ENCODE measurements at regions not wholly inside any gene's neighbourhood (a gene's known extent, or its start where the extent isn't known, plus 50 kb on each side); places are given as distances from the start of the nearest gene placed in this dataset.
"Not testable (repeated sequence)": the region's sequence is repeated elsewhere in the genome, so short reads cannot be mapped to it uniquely, and the experiment has no call there.

DNA sequence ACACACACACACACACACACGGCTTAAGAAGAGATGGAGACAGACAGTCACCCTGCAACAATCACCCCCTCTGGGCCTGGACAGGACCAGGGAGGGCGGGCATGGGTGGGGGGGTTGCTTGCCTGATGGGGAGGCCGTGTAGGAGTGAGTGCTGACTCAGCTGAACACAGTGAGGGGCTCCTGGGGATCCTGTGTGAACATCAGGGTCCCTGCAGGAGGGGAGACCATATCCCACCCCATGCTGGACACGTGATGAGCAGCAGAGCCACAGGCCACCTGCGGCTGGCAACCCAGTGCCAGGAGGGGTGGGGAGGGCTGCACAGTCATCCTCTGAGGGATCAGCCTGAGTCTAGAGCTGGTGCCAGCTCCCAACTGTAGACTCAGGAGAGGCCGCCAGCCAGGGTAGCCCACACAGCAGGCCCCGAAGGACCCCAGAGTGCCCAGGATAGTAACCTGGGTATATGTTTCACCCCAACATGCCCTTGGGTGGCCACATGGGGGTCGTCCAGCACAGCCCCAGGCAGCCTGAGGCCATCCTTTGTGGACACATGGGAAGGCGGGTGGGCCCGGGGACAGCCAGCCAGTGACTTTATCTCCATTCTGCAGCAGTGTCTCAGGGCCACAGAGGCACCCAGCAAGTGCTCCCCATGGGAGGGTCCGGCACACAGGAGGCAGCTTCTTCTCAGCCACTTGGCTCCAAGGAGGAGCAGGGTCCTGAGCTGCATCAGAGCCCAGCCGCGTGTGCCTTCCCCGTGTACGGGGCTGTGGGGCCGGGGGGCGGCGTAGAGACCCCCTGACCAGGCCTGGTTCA is 73.7 kb upstream of the SFSWAP start:
- DNase-seq = no peak

DNA sequence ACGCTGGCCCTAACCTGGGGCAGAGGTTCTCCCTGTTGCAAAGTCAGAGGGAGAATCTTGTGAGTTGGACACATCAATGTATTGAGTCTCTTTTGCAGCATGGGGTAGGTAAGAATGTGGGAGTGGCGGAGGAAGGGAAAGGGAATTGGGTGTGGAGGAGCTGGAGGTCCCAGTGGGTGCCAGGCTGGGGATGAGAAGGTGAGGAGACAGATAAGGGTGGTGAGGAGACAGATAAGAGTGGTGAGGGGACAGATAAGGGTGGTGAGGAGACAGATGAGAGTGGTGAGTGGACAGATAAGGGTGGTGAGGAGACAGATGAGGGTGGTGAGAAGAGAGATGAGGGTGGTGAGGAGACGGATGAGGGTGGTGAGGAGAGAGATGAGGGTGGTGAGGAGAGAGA is 72.9 kb upstream of the SFSWAP start:
- no peak for DNase-seq

DNA sequence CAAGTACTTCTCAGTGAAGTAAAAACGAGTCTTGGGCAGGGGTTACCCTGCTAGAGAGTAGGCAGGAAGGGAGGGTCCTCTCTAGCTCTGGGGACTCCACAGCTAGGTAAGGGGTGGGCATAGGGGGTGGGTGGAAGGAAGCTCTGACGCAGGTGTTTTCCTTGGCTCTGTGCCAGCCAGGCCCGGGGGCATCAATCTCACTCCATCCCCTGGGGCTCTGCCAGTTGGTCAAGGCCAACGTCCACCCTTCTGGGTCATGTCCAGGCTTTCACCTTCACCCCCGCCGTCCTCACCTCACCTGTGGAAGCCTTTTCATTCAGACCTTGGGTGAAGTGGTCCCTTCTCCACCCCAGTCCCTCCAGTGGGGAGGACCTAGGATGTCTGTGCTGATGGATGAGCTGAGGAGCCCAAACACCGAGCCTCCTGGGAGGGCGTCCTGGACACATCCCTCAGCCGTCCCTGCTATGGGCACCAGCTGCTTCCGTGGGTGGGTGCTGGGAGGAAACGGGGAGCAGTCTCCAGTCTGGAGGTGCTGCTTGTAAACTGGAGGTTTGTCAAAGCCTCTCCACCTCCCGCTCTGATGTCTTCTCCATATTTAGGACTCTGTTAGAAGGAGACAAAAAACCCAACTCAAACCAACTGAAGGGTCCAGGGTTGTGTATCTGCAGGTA is 71.5 kb upstream of the SFSWAP start:
- no peak for DNase-seq

DNA sequence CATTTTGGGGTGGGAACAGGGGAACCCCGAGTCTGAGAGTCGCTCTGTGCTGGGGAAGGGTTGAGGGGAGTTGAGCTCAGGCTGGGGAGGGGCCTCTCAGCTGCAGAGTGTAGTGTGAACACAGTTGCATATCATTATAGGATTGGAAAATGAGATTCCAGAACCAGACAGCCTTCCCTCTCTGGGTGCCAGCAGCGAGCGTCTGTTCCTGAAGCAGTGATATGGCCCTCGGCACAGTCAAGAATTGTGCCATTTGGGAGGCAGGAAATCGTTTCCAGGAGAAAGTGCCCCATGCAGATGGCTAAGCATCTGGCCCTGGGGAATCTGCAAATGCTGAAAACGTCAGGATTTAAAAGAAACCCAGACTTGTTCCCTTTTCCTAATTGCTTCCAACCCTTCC is 70.4 kb upstream of the SFSWAP start:
- DNase-seq = no peak

DNA sequence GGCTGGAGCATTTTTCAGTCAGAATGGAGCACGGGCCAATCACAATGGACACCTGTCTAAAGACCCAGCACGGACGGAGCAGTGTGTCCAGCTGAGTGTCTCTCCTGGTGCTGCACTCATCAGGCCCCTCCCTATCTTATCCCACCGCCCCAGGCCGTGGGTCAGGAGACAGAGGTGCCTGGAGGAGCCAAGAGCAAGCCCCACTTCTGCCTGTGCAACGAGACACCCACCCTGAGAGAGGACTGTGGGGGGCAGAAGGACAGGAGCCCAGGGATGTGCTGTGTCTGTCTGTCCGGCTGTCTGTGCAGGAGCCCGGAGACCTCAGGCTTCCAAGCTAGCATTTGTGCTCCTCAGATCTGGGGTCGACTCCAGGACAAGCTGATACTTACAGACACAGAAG is 69.6 kb upstream of the SFSWAP start:
- no peak for DNase-seq

DNA sequence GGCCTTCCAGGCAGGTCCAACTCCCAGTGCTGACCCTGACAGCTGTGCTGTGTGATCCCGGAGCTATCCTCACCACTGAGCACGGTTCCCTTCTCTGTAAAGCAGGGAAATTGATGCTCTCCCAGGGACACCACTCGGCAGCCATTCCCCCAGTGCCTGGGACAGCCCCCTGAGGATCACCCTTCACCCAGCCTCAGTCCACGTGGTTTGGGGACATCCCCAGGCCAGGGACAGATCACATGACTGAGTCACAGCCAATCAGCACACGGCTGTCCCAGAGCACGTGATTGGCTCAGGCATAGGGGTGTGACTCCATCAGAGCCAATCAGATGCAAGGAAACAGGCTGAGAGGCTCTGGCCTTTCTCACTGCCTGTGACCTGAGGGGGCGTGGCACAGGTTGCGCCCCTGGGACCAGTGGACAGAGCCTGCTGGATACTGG is 68.8 kb upstream of the SFSWAP start:
- DNase-seq = no peak

DNA sequence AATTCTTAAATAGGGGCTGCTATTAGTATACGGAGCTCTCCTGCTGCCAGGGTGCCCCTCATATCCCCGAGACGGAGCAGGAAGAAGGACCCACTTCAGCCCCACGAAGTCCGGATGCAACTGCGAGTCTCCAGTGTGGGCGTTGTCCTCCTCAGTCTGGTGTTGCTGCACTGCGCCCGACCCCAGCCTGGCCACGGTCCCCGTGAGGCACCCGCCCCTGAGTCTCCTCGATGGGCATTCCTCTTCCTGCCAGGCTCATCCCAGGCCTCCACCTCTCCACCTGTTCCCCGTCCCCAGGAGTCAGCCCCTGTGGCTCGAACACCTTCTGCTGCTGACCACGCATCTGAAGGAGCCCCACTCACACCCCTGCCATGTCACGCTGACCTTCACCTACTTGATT is 68.1 kb upstream of the SFSWAP start:
- DNase-seq = no peak

DNA sequence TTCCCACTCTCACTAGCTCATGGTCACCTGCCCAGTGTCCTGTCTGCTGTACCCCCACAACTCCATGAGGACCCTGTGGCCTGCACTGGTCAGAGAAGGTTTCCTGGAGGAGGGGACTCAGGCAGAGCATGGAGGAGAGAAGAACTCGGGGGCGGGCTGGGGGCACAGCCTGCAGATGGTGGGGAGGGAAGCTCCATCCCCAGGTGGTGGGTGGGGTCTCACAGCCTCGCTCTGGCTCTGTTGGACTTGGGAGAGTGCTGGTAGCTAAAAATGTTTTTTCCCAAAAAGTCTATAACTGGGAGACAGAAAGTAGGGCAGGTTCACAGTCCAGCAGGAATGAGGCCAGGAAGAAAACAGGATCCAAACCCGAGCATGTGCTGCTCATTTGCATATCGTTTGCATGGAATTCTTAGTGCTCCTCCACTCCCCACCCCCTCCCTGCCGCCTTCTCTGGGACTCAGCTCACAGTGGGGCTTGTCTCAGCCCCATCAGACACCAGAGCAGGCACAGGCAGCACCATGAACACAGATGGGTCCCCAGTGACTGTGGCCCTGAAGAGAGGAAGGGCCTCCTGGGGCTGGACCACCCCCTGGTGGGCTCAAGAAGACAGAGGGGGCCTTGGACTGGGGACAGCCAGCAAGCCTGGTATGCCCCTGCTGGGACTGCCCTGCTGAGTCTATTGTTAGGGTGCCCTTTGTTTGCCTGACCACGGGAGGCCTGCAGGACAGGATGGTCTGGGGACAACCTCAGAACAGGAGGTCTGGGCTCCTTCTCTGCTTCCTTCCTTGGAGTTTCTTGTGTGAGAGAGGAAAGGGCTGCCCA is 67.0 kb upstream of the SFSWAP start:
- no peak for DNase-seq

DNA sequence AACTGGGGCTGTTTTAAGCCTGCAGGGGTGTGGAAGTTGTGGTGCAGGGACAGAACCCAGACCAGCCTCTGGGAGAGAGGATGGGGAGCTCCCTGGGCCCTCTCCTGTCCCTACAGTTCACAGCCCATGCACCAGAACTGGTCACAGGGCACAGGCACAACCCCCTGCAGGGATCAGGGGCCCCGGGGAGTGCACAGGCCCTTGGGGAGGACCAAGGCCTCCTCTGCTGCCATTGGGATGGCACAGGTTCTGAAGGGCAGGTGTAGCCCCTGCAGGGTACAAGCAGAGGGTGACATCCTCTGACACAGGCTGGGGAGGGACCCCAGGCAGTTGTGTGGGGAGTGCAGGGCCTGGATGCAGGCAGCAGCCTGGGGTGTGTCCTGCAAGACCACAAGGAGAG is 66.4 kb upstream of the SFSWAP start:
- no peak for DNase-seq

DNA sequence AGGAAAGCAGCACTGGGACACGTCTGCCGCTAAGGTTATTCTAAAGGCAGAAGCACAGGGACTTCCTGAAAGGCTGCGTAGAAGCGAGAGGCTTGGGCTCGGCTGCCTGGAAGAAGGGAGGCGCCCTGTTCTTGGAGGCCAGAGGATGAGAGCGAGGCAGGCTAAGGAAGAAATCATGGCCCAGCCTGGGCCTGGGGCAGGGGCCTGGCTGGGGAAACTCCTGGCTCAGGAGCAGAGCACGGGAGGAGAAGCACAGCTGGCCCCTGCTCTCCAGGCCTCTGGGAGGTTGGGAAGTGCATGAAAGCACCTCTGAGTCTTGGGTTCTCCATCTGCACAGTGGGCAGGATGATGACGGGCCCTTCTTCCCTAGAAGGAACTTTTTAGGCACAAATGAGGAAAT is 66.0 kb upstream of the SFSWAP start:
- DNase-seq = not testable (repeated sequence)

DNA sequence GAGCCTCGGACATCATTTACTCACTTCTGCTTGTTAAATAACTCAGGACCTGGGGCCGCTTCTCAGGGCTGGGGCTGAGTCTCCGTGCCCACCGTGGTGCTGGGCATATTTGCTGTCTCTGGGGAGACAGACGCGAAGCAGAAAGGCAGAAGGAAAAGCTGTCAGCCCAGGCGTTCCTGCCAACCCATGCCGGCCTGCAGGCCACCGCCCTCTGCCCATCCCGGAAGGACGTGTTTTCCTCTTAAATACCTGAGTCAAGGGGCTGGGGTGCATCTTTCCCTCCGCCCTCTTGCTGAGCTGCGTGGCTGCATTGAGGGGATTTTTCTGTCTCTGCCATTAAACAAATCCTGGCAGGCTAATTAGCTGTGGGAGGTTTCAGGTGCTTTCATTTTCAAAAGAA is 65.3 kb upstream of the SFSWAP start:
- DNase-seq = not testable (repeated sequence)

DNA sequence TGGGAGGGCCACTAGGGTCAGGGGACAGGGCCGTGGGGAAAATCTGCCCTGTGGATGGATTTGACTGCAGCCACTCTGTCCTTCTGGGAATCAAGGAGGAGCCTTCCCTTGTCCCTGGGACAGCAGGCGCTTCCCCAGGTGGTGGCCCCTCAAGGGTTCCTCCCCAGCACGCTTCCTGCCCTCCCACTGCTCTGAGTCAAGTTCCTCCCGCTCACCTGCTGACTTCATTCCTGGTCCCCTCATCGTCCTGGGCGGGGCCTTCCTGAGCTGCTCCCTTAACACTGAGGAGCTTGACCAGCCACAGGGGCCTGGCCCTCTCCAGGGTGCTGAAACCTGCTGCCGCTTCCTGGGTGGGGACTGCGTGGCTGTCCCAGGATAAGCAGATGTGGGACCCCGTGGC is 64.4 kb upstream of the SFSWAP start:
- DNase-seq = not testable (repeated sequence)

DNA sequence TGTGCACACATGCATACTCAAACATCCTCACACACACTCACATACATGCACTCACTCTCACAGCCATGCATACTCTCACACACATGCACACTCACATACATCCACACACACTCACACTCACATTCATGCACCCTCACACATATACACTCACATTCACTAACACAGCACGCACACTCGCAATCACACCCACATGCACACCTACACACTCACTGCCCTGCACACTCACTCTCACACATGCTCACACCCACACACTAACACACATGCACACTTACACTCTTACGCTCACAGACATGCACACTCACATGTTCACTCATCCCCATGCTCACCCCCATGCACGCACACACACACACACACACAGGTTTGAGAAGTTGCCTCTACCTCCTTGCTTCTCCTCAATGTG is 63.2 kb upstream of the SFSWAP start:
- DNase-seq = no peak

DNA sequence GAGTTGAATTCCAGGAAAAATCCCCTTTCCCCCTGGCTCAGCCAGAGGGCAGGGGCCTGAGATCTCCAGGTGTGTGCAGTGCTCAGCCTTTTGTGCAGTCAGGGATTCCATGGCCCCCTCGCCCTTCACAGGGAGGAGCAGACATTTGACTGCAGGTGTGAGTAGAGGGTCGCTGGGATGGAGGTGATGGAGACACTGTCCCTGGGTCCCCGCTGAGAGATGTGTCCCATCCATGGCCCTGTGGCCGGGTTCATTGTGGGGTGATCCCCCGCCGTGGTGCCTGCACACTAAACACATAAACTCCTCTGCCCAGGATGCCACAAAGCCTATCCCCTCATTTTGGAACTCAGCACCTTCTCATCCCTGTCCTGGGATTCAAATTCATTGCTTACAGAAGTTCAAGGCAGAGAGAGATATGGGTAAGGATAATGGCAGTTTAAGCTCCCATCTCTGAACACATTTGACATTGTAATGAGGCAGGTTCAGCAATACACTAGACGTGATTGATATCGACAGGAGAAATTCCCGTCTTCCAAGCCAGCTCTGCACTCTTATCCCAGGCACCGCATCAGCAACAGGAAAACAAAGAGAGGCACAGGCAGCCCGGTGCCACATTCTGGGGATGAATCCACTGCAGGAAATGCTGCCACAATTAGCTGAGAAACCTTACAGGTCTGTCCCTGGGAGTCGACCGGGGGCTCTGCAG is 55.3 kb upstream of the SFSWAP start:
- DNase-seq = not testable (repeated sequence)

DNA sequence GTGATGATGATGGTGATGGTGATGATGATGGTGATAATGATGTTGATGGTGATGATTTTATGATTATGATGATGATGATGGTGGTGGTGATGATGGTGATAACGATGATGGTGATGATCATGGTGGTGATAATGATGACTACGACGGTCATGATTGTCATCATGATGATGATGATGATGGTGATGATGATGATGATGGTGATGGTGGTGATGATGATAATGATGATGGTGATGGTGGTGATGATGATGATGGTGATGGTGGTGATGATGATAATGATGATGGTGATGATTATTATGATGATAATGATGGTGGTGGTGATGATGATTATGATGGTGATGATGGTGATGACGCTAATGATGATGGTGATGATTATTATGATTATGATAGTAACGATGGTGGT is 54.1 kb upstream of the SFSWAP start:
- DNase-seq = not testable (repeated sequence)

DNA sequence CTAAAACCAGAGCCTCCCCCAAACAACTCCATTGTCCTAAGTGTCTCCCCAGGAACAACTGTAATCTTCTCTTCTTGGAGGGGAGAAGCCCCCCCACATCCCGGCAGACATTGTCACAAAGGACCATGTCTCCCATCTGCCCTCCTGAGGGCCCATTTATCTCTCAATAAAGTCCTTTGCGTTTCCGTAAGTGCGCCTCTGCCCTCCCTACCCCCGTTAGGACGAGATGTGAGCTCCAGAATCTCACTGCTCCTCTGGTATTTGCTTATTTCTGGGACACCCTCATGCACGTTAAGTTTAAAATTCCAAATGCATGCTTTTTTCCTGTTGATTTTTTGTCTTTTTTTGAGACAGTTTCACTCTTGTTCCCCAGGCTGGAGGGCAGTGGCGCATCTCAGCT is 52.3 kb upstream of the SFSWAP start:
- DNase-seq = not testable (repeated sequence)

DNA sequence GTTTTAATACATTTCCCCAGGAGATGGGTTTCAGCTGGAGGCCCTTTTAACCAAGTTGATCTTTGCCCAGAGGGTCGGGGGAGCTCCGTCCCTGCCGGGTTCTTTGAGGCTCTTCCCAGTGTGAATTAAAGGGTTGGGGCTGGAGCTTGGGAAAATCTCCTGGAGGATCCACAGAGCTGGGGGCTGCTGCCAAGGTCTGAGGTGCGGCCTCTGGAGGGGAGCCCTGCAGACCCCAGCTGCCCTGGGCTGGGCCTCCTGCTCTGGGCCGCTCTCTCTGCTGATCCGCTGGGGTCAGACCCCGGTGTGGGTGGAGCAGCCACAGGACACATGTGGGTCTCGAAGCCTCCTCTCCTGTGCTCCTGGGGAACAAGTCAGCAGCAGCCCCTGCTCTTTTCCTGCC is 51.4 kb upstream of the SFSWAP start:
- not testable (repeated sequence) for DNase-seq

DNA sequence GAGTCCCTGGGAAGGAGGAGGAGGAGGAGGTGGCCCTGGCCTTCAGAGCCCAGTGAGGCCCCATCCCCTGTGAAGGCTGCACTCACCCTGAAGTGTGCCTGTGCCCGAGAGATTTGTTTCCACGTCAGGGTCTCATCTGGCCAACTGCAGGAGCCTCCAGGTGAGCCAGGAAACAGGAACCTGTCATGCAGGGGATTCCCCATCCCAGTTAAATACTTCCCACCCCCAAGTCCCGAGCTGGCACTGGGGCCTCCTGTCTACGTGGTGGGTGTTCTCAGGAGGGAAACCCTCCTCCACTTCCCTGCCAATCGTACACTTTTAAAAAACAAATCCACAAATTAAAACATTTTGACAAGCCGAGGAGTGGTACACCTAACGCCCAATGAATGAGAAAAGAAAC is 50.9 kb upstream of the SFSWAP start:
- not testable (repeated sequence) for DNase-seq

DNA sequence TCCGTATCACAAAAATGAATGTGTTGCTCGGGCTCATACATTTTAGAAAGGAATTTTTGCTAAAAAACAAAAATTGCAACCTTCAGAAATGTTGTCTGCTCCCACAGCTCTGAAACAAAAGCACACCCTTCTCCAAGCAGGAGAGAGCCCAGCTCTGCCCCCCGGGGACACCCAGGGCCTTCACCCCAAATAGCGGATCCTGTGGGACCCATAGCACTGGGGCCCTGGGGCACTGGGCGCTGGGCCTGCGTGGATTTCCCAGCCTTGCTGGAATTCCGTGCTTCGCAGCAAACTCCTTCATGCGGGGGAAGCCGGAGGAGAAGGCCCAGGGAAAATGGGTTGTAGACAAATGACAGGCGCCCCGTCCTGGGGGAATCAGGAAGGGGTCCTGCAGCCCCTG is 50.5 kb upstream of the SFSWAP start:
- not testable (repeated sequence) for DNase-seq

Measured in CD4-positive, alpha-beta T cell treated with Interferon alpha-2 for 1 hour (primary cell).